ENCODE measurements at regions not wholly inside any gene's neighbourhood (a gene's known extent, or its start where the extent isn't known, plus 50 kb on each side); places are given as distances from the start of the nearest gene placed in this dataset.
"Not testable (repeated sequence)": the region's sequence is repeated elsewhere in the genome, so short reads cannot be mapped to it uniquely, and the experiment has no call there.

- Histone ChIP-seq H3K27me3 (peaks cover 0 to 12% of the 10 kb centered on the region in 2 donors), H3K4me3 (no peak overlapping the region), H3K4me1 (no peaks in the 10 kb centered on the region), H3K27ac (no peak overlapping the region), H3K9me3 (peaks cover 0 to 12% of the 10 kb centered on the region in 2 donors), H3K36me3 (no peaks in the 10 kb centered on the region)
- DNase-seq (ENCODE audit: low spot score in 2 of 2), result no peak
- TF ChIP-seq, protein P1, sequence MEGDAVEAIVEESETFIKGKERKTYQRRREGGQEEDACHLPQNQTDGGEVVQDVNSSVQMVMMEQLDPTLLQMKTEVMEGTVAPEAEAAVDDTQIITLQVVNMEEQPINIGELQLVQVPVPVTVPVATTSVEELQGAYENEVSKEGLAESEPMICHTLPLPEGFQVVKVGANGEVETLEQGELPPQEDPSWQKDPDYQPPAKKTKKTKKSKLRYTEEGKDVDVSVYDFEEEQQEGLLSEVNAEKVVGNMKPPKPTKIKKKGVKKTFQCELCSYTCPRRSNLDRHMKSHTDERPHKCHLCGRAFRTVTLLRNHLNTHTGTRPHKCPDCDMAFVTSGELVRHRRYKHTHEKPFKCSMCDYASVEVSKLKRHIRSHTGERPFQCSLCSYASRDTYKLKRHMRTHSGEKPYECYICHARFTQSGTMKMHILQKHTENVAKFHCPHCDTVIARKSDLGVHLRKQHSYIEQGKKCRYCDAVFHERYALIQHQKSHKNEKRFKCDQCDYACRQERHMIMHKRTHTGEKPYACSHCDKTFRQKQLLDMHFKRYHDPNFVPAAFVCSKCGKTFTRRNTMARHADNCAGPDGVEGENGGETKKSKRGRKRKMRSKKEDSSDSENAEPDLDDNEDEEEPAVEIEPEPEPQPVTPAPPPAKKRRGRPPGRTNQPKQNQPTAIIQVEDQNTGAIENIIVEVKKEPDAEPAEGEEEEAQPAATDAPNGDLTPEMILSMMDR (IDR thresholded peaks at IDR 0.05), result no peak
- TF ChIP-seq POLR2AphosphoS5 (IDR thresholded peaks at IDR 0.05), result no peak
- no peak for TF ChIP-seq POLR2A (IDR thresholded peaks at IDR 0.05)
- intact Hi-C loops (cut with DNase I; ENCODE audit: low total_unique reads), result no loop called here
Measured at GRCh38 chr22:22958621-22959020, 71.0 kb downstream of the IGLL5 start.

DNA sequence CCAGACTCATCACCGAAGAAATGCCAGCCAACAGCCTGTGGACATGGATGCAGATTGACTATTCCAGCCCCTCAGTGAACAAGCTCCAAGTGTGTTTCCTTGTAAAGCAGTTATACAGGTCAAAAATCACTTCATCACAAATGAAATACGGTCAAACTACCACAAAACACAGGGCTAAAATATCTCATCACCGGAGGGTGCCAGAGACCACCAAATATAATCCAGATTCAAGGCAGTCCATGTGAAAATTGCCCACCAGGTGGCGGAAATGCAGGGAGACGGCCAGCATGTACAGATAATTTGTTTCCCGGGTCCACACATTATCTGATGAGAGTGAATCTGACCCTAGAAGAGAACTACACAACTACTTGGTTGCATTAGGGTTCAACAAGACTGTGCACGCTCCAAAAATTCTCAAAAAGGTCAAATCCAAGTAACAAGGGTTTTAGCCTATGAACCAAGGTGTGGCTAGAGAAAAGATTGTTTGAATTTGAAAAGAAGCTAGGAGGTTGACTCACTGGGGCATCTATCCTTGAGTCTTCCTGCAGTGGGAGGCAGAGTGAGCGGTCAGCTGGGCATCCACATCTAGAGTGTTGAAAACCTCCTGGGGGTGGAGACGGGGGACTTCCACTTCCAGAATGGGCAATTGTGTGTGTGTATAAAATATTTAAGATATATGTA is 71.7 kb downstream of the IGLL5 start:
- H3K4me1 ChIP-seq, result no peaks in the 10 kb centered on the region

GRCh38 chr22:22960307-22960706 is 72.7 kb downstream of the IGLL5 start:
- no peak overlapping the region for H3K4me3 ChIP-seq
- TF ChIP-seq POLR2AphosphoS5 (IDR thresholded peaks at IDR 0.05) (no peak), POLR2A (IDR thresholded peaks at IDR 0.05) (no peak)
- TF ChIP-seq, protein P1 (IDR thresholded peaks at IDR 0.05), result no peak
- no peak for DNase-seq (ENCODE audit: low spot score in 2 of 2)
- H3K4me1 ChIP-seq, result no peaks in the 10 kb centered on the region
- intact Hi-C loops (cut with DNase I; ENCODE audit: low total_unique reads), result loop anchor here (5.0 kb wide), 1 partner anchor 162 kb away; no protein-coding TSS in a partner anchor
- peak overlapping the region in 1 of 2 donors; percentile 62 for H3K27ac ChIP-seq
- peaks cover 0 to 3% of the 10 kb centered on the region in 2 donors for H3K27me3 ChIP-seq
- H3K36me3 ChIP-seq, result no peaks in the 10 kb centered on the region
- peaks cover 0 to 23% of the 10 kb centered on the region in 2 donors for H3K9me3 ChIP-seq

More for the DNA sequence above, 71.7 kb downstream of the IGLL5 start:
- peak in 1 of 2 donors; percentile 50 for DNase-seq (ENCODE audit: low spot score in 2 of 2)
- H3K27me3 ChIP-seq, result peaks cover 0 to 12% of the 10 kb centered on the region in 2 donors
- TF ChIP-seq, protein P1 (IDR thresholded peaks at IDR 0.05), result peak; percentile 77 to 86 (median 84)
- TF ChIP-seq POLR2A (IDR thresholded peaks at IDR 0.05), result no peak
- H3K4me3 ChIP-seq, result no peak overlapping the region
- no peaks in the 10 kb centered on the region for H3K36me3 ChIP-seq
- peaks cover 0 to 18% of the 10 kb centered on the region in 2 donors for H3K9me3 ChIP-seq
- intact Hi-C loops (cut with DNase I; ENCODE audit: low total_unique reads), result no loop called here
- no peak overlapping the region for H3K27ac ChIP-seq

GRCh38 chr22:22961574-22961973 is 74.0 kb downstream of the IGLL5 start:
- no peak overlapping the region for H3K4me3 ChIP-seq
- DNase-seq (ENCODE audit: low spot score in 2 of 2), result no peak
- intact Hi-C loops (cut with DNase I; ENCODE audit: low total_unique reads), result loop anchor here (5.0 kb wide), 1 partner anchor 161 kb away; no protein-coding TSS in a partner anchor
- H3K36me3 ChIP-seq, result no peaks in the 10 kb centered on the region
- H3K27me3 ChIP-seq, result no peaks in the 10 kb centered on the region
- TF ChIP-seq POLR2AphosphoS5 (IDR thresholded peaks at IDR 0.05) (no peak), POLR2A (IDR thresholded peaks at IDR 0.05) (no peak)
- TF ChIP-seq, protein P1 (IDR thresholded peaks at IDR 0.05), result no peak
- H3K27ac ChIP-seq, result no peak overlapping the region
- peaks cover 0 to 23% of the 10 kb centered on the region in 2 donors for H3K9me3 ChIP-seq
- no peaks in the 10 kb centered on the region for H3K4me1 ChIP-seq

- H3K27me3 ChIP-seq, result peaks cover 0 to 11% of the 10 kb centered on the region in 2 donors
- peaks cover 0 to 13% of the 10 kb centered on the region in 2 donors for H3K9me3 ChIP-seq
- no peaks in the 10 kb centered on the region for H3K36me3 ChIP-seq
- H3K27ac ChIP-seq, result no peak overlapping the region
- no peak for DNase-seq (ENCODE audit: low spot score in 2 of 2)
- no peaks in the 10 kb centered on the region for H3K4me1 ChIP-seq
- intact Hi-C loops (cut with DNase I; ENCODE audit: low total_unique reads), result no loop called here
- H3K4me3 ChIP-seq, result no peak overlapping the region
- TF ChIP-seq POLR2AphosphoS5 (IDR thresholded peaks at IDR 0.05) (no peak), POLR2A (IDR thresholded peaks at IDR 0.05) (no peak)
- TF ChIP-seq, protein P1 (IDR thresholded peaks at IDR 0.05), result no peak
Measured at GRCh38 chr22:22968366-22968765, 80.8 kb downstream of the IGLL5 start.

DNA sequence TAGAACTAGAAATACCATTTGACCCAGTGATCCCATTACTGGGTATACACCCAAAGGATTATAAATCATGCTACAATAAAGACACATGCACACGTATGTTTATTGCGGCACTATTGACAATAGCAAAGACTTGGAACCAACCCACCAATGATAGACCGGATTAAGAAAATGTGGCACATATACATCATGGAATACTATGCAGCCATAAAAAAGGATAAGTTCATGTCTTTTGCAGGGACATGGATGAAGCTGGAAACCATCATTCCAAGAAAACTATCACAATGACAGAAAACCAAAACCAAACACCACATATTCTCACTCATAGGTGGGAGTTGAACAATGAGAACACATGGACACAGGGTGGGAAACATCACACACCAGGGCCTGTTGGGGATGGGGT is 85.0 kb downstream of the IGLL5 start:
- intact Hi-C loops (cut with DNase I; ENCODE audit: low total_unique reads); H3K4me3 ChIP-seq; H3K9me3 ChIP-seq; H3K4me1 ChIP-seq; H3K36me3 ChIP-seq; H3K27ac ChIP-seq; DNase-seq (ENCODE audit: low spot score in 2 of 2): not testable (repeated sequence)
- peaks cover 0 to 17% of the 10 kb centered on the region in 2 donors for H3K27me3 ChIP-seq

Measured in breast epithelium (tissue), 4 donors.